Psoas muscle (tissue), 7 donors: ENCODE measurements at regions not wholly inside any gene's neighbourhood (a gene's known extent, or its start where the extent isn't known, plus 50 kb on each side); places are given as distances from the start of the nearest gene placed in this dataset.

Experiments
- ATAC-seq, 4 donors: fragments of 200-7000 bp; cut with Tn5 transposase; one replicate each; pipeline ENCODE4 v1.9.1; 2020; ENCODE audit warnings: moderate library complexity in 3 of 4, mild to moderate bottlenecking in 2 of 4
- DNase-seq, 2 donors: peaks; one replicate each; pipeline ENCODE4 v3.0.0-alpha.2; 2020
- H3K27ac ChIP-seq: fragments of 200-600 bp; one replicate; pipeline ENCODE4 v1.8.0; 2022
- H3K27me3 ChIP-seq, 3 donors: fragments of 200-600 bp in 1 of 3; one replicate each; pipeline versions ENCODE4 v1.6.1 to v1.8.0; 2013 to 2022; ENCODE audit warnings: low read length in 2 of 3, mild to moderate bottlenecking in 2 of 3, moderate library complexity in 1 of 3; ENCODE audit not compliant: insufficient read depth in 3 of 3
- H3K36me3 ChIP-seq, 2 donors: fragments of 200-600 bp in 1 of 2; one replicate each; pipeline versions ENCODE4 v1.6.1 to v1.8.0; 2013 to 2022; ENCODE audit warnings: low read depth in 1 of 2, mild to moderate bottlenecking in 1 of 2, moderate library complexity in 1 of 2; ENCODE audit not compliant: insufficient read depth in 1 of 2
- H3K4me1 ChIP-seq: fragments of 200-600 bp; one replicate; pipeline ENCODE4 v1.8.0; 2022
- H3K4me3 ChIP-seq: fragments of 200-600 bp; one replicate; pipeline ENCODE4 v1.8.0; 2022; ENCODE audit warnings: mild to moderate bottlenecking
- H3K9me3 ChIP-seq: fragments of 200-600 bp; one replicate; pipeline ENCODE4 v1.8.0; 2022
- WGBS, 3 donors: extraction: QIAGEN DNeasy Blood & Tissue Kit; methylation state at CpG; one replicate each; pipeline versions ENCODE4 v1.1.6 to v1.1.7; 2013; 5-methylcytosine and 5-hydroxymethylcytosine counted together
- intact Hi-C, 2 donors: fragments of 100-400 bp; cut with DNase I; formaldehyde crosslinking; loops; one replicate each; pipeline versions ENCODE4 v1.11.0 to v1.14.2; 2022
- TF ChIP-seq, protein P1 (sequence below): fragments of 200-600 bp; IDR thresholded peaks from one replicate; pipeline ENCODE4 v1.8.0; 2022; ENCODE audit warnings: antibody characterized with exemption
- donor health status: healthy with polysubstance abuse.
- donor health status: DM: no; HTN: no; CAD: no; lungs with moderate emphysema.
- donor health status: Bipolar disorder and iron deficiency.
- donor health status: healthy.
- donor health status: DM: yes; HTN: yes; CAD: no.
- donor health status: DM: no; HTN: no; CAD: no.
- donor health status: DM: yes; HTN: yes; CAD: no.

DNA sequence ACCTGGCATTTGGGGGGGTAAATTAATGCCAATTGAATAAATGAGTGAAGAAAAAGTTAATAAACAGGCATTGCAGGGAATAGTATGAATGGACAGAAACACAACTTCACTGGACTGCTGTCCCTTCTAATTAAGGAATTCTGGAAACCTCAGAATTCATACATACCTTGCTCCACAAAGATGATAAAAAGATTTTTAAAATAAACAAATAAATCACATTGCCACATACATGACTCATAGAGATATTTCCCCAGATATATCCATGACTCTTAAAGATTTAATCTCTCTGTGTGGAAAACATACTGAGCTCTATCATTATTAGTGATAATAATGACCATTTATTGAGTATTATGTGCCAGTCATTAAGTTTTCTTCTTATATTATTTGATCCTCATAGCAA lies 469.0 kb upstream of the MEF2C start:
- Histone ChIP-seq H3K27me3 (no peaks in the 10 kb centered on the region), H3K4me3 (no peak overlapping the region), H3K4me1 (no peaks in the 10 kb centered on the region), H3K36me3 (no peaks in the 10 kb centered on the region), H3K9me3 (no peaks in the 10 kb centered on the region), H3K27ac (no peak overlapping the region)
- no peak for DNase-seq
- TF ChIP-seq, protein P1, sequence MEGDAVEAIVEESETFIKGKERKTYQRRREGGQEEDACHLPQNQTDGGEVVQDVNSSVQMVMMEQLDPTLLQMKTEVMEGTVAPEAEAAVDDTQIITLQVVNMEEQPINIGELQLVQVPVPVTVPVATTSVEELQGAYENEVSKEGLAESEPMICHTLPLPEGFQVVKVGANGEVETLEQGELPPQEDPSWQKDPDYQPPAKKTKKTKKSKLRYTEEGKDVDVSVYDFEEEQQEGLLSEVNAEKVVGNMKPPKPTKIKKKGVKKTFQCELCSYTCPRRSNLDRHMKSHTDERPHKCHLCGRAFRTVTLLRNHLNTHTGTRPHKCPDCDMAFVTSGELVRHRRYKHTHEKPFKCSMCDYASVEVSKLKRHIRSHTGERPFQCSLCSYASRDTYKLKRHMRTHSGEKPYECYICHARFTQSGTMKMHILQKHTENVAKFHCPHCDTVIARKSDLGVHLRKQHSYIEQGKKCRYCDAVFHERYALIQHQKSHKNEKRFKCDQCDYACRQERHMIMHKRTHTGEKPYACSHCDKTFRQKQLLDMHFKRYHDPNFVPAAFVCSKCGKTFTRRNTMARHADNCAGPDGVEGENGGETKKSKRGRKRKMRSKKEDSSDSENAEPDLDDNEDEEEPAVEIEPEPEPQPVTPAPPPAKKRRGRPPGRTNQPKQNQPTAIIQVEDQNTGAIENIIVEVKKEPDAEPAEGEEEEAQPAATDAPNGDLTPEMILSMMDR = no peak
- ATAC-seq = no peak
- intact Hi-C loops = no loop called here

DNA sequence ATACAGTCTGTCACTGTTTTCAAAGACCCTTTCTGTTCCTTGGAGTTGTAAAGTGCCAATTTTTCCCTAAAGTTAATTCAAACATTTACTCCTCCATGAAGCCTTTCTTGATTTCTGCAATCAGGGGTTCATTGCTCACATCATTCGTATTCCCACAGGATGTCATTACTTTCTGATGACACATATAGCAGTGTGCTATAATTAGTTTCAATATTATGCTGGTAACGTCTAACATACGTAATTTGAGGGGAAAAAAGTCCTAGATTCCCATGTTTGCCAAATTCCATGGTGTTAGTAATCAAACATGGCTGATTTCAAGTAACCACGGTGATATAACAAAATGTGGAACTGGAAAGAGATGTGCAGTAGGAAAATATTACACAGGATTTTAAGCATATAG lies 468.2 kb upstream of the MEF2C start:
- no peaks in the 10 kb centered on the region for H3K9me3 ChIP-seq
- intact Hi-C loops = no loop called here
- DNase-seq (no peak), ATAC-seq (no peak)
- no peak overlapping the region for H3K27ac ChIP-seq
- TF ChIP-seq, protein P1 = no peak
- 64 to 69% (median 67%) methylated on average over 4 of the region's 4 CpGs for WGBS, 3 donors
- H3K27me3 ChIP-seq = no peaks in the 10 kb centered on the region
- H3K4me3 ChIP-seq = no peak overlapping the region
- H3K4me1 ChIP-seq = no peaks in the 10 kb centered on the region
- H3K36me3 ChIP-seq = no peaks in the 10 kb centered on the region

DNA sequence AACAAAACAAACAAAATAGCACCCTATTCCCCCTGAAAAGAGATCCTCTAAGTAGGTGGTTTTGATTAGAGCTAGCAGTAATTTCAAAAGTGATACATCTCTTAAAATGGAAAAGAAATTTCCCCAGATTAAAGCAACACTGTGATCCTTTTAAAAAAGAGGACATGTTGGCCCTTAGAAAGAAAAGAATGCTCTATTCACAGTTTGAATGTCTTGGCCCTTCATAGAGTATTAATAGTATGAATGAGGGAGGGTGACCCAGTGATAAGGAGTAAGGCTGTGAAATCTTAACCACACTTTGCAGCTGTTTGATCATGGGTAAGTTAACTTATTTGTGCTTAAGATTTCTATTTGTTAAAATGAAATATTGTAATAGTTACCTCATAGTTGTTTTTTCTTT lies 467.7 kb upstream of the MEF2C start:
- Histone ChIP-seq H3K4me3 (no peak overlapping the region), H3K27ac (no peak overlapping the region), H3K36me3 (no peaks in the 10 kb centered on the region), H3K4me1 (no peaks in the 10 kb centered on the region), H3K27me3 (no peaks in the 10 kb centered on the region), H3K9me3 (no peaks in the 10 kb centered on the region)
- DNase-seq (no peak), ATAC-seq (no peak)
- TF ChIP-seq, protein P1 = no peak
- intact Hi-C loops = no loop called here

DNA sequence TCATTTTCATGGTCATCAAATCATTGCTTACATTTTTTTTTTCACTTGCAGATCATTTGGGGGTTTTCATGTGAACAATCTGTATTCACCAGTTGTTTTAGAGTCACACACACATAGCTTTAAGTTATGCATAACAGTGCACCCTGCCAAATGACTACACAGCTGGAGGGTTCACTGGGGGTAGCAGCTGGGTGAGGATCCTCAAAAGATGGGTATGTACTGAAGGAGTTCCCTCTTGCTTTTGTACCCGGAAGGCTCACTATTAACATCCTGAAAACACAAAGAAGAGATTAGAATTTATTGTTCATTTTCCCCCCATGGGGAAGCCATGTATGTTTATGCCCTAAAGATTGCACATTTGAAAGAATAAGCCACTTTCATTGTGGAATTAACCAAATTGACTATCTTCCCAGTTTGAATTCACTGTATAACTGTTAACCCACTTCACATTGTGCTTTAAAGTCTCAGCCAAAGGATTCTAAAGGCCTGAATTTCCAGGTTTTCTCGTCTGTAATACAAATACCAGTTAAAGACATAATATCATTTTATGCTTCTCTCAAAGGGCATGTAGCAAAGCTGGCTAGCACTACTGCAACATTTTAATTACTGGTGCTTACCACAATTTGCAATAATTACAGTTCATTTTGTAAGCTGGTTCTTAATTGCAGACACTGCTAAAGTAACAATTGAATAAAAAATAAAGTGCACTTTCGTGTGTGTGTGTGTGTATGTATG lies 466.4 kb upstream of the MEF2C start:
- Histone ChIP-seq H3K4me1 (no peaks in the 10 kb centered on the region), H3K27me3 (no peaks in the 10 kb centered on the region), H3K9me3 (no peaks in the 10 kb centered on the region), H3K4me3 (no peak overlapping the region), H3K27ac (no peak overlapping the region), H3K36me3 (no peaks in the 10 kb centered on the region)
- WGBS, 3 donors = 69 to 80% (median 71%) methylated on average over 3 of the region's 3 CpGs
- intact Hi-C loops = no loop called here
- no peak for ATAC-seq
- TF ChIP-seq, protein P1 = no peak
- no peak for DNase-seq

DNA sequence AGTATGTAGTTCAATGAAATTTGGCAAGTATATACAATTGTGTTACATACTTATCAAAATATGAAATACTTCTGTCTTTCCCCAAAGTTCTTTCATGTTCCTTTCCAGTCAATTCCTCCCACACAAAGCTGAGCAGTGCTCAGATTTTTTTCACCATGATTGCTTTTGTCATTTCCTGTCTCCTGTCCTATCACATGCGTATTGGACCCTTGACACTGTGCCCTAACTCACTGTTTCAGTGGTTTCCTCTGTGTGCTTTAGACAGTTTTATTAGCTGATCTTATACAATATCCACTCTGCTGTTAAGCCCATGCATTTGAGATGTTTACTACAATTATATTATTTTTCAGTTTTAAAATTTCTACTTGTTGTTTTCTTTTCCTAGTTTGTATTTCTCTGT lies 463.6 kb upstream of the MEF2C start:
- ATAC-seq (no peak), DNase-seq (no peak)
- no peaks in the 10 kb centered on the region for H3K4me1 ChIP-seq
- 70 to 81% (median 81%) methylated on average over 1 of the region's 1 CpG for WGBS, 3 donors
- no peak overlapping the region for H3K27ac ChIP-seq
- no peak overlapping the region for H3K4me3 ChIP-seq
- intact Hi-C loops = no loop called here
- no peaks in the 10 kb centered on the region for H3K36me3 ChIP-seq
- H3K27me3 ChIP-seq = no peaks in the 10 kb centered on the region
- no peaks in the 10 kb centered on the region for H3K9me3 ChIP-seq
- TF ChIP-seq, protein P1 = no peak
